HepG2 (cell line): ENCODE measurements at regions not wholly inside any gene's neighbourhood (a gene's known extent, or its start where the extent isn't known, plus 50 kb on each side); places are given as distances from the start of the nearest gene placed in this dataset.

Source experiments
- ATAC-seq: fragments of 200-7000 bp; cut with Tn5 transposase; 3 replicates; pipeline ENCODE4 v1.9.1; 2020; ENCODE audit warnings: mild to moderate bottlenecking, moderate library complexity
- BruUV-seq: library from RNA; stranded (reverse); fragments of 400-500 nt; replicated peaks from 2 replicates; lab custom pipeline; 2021; lab: Mats Ljungman, UMichigan
- CTCF ChIA-PET: fragments of 300-600 bp; formaldehyde crosslinking; extraction: SDS; loops from one replicate; lab custom pipeline; 2021; ENCODE audit warnings: low total read pairs, inconsistent platforms, low intra/inter-chr PET ratio; lab: Yijun Ruan, JAX
- POLR2A ChIA-PET: fragments of 350-600 bp; sonication (Branson Sonifier 250); formaldehyde crosslinking; loops from one replicate; lab custom pipeline; 2020; ENCODE audit warnings: antibody characterized with exemption, inconsistent platforms; lab: Yijun Ruan, JAX
- DNase-seq: peaks from one replicate; pipeline ENCODE4 v3.0.0-alpha.2; 2015; ENCODE audit warnings: low spot score
- FAIRE-seq: peaks from 3 replicates; lab custom pipeline; 2011; peaks lifted over from hg19 to GRCh38; lab: Jason Lieb, UNC
- H2AFZ ChIP-seq: one replicate; pipeline ENCODE4 v1.6.1; 2011; ENCODE audit warnings: low read length, inconsistent platforms
- H3K27ac ChIP-seq: fragments of 300-600 bp; 3 replicates; pipeline ENCODE4 v1.8.0; 2011; ENCODE audit warnings: mixed run types, mild to moderate bottlenecking, mixed read lengths, low read length, inconsistent platforms; ENCODE audit not compliant: insufficient read depth; ENCODE audit errors: extremely low read length
- H3K27me3 ChIP-seq, 2 experiments: fragments of 200-600 bp in 1 of 2; 2 replicates in 1 of 2; 3 replicates in 1 of 2; pipeline versions ENCODE4 v1.6.0 to v1.8.0; 2011; ENCODE audit warnings: low read length in 2 of 2, mild to moderate bottlenecking in 2 of 2, moderate library complexity in 2 of 2, inconsistent platforms in 1 of 2; ENCODE audit not compliant: insufficient read depth in 2 of 2, control insufficient read depth in 1 of 2
- H3K36me3 ChIP-seq, 2 experiments: fragments of 200-600 bp in 1 of 2; replicated peaks in 1 of 2; 2 replicates in 1 of 2; 3 replicates in 1 of 2; pipeline versions ENCODE4 v1.5.1 to v1.8.0; 2011; ENCODE audit warnings: low read length in 2 of 2, inconsistent platforms in 1 of 2; ENCODE audit not compliant: insufficient read depth in 2 of 2, control insufficient read depth in 1 of 2
- H3K4me1 ChIP-seq: 2 replicates; pipeline ENCODE4 v1.5.1; 2012; ENCODE audit warnings: low read length, inconsistent platforms; ENCODE audit not compliant: insufficient read depth
- H3K4me2 ChIP-seq: 2 replicates; pipeline ENCODE4 v1.6.0; 2011; ENCODE audit warnings: low read depth, low read length, inconsistent platforms
- H3K4me3 ChIP-seq, 3 experiments: fragments of 200-600 bp in 1 of 3; sonication (generic), shearing (Covaris generic) in 1 of 3; replicated peaks in 1 of 3; 2 replicates each; pipeline ENCODE4 v1.5.1; 2011 to 2016; ENCODE audit warnings: low read length in 3 of 3, inconsistent platforms in 2 of 3, low read depth in 2 of 3, mild to moderate bottlenecking in 2 of 3, control low read depth in 1 of 3, mixed read lengths in 1 of 3; ENCODE audit not compliant: insufficient read depth in 1 of 3
- H3K79me2 ChIP-seq: one replicate; pipeline ENCODE4 v1.6.1; 2011; ENCODE audit warnings: low read length, inconsistent platforms; ENCODE audit not compliant: insufficient read depth
- H3K9ac ChIP-seq: 2 replicates; pipeline ENCODE4 v1.6.0; 2011; ENCODE audit warnings: mild to moderate bottlenecking, low read depth, low read length, inconsistent platforms; ENCODE audit not compliant: insufficient read depth
- H3K9me3 ChIP-seq: 2 replicates; pipeline ENCODE4 v1.5.1; 2012; ENCODE audit warnings: mild to moderate bottlenecking, low read length
- H4K20me1 ChIP-seq: 2 replicates; pipeline ENCODE4 v1.6.0; 2011; ENCODE audit warnings: inconsistent platforms, mild to moderate bottlenecking, low read length, moderate library complexity; ENCODE audit not compliant: insufficient read depth
- CBX5 ChIP-seq: sonication (generic); formaldehyde crosslinking; IDR thresholded peaks from 2 replicates; pipeline ENCODE4 v1.4.0; 2020; ENCODE audit warnings: missing genetic modification reagents, borderline replicate concordance
- DPF2 ChIP-seq: sonication (generic); formaldehyde crosslinking; IDR thresholded peaks from 2 replicates; pipeline ENCODE4 v1.4.0; 2020; ENCODE audit warnings: mild to moderate bottlenecking, low read depth, missing genetic modification reagents, borderline replicate concordance
- EHMT2 ChIP-seq: fragments of 200-600 bp; sonication (generic); IDR thresholded peaks from 2 replicates; pipeline ENCODE4 v1.7.0; 2017; ENCODE audit warnings: antibody characterized with exemption, low read depth, low read length, borderline replicate concordance
- HHEX ChIP-seq: IDR thresholded peaks from 2 replicates; pipeline ENCODE4 v1.6.1; 2016; ENCODE audit warnings: control low read depth
- KDM2A ChIP-seq: sonication (generic); formaldehyde crosslinking; IDR thresholded peaks from 2 replicates; pipeline ENCODE4 v1.4.0; 2020; ENCODE audit warnings: low read depth, missing genetic modification reagents, borderline replicate concordance
- MAFF ChIP-seq: IDR thresholded peaks from 2 replicates; pipeline ENCODE4 v1.6.1; 2011; ENCODE audit warnings: low read depth, low read length, improper control_type of control experiment
- MAFK ChIP-seq, 2 experiments: IDR thresholded peaks in 1 of 2; conservative IDR thresholded peaks in 1 of 2; 2 replicates each; pipeline ENCODE4 v1.6.1; 2011; ENCODE audit warnings: improper control_type of control experiment in 2 of 2, low read length in 2 of 2
- PHF21A ChIP-seq: sonication (generic); formaldehyde crosslinking; IDR thresholded peaks from 2 replicates; pipeline ENCODE4 v1.5.0; 2020; ENCODE audit warnings: mild to moderate bottlenecking, missing genetic modification reagents
- TARDBP ChIP-seq: sonication (generic); formaldehyde crosslinking; IDR thresholded peaks from 2 replicates; pipeline ENCODE4 v1.8.0; 2022; ENCODE audit warnings: mild to moderate bottlenecking, missing genetic modification reagents
- ZMYM4 ChIP-seq: sonication (generic); formaldehyde crosslinking; IDR thresholded peaks from 2 replicates; pipeline ENCODE4 v1.8.1; 2023; ENCODE audit warnings: mild to moderate bottlenecking, missing genetic modification reagents
- ZNF780A ChIP-seq: sonication (generic); formaldehyde crosslinking; IDR thresholded peaks from 2 replicates; pipeline ENCODE4 v1.8.0; 2022; ENCODE audit warnings: mild to moderate bottlenecking, missing genetic modification reagents, moderate library complexity
- WGBS: methylation state at CpG from one replicate; pipeline ENCODE4 v1.1.6; 2017; ENCODE audit warnings: low lambda C conversion rate; 5-methylcytosine and 5-hydroxymethylcytosine counted together
- in situ Hi-C: cut with HindIII; loops from 2 replicates; pipeline ENCODE4 v1.10.0; 2017; ENCODE audit warnings: low pct_unique_long_range_greater_than_20kb; ENCODE audit not compliant: extremely low pct_ligation_motif_present
- intact Hi-C: fragments of 100-400 bp; cut with micrococcal nuclease; formaldehyde crosslinking; loops from one replicate; pipeline ENCODE4 v1.10.0; 2022; ENCODE audit not compliant: unreplicated experiment
- TF ChIP-seq, protein P1 (sequence below): sonication (generic); formaldehyde crosslinking; conservative IDR thresholded peaks from 2 replicates; pipeline ENCODE4 v1.4.0; 2020; ENCODE audit warnings: missing genetic modification reagents
- TF ChIP-seq, protein P2 (sequence below): sonication (generic); formaldehyde crosslinking; IDR thresholded peaks from 2 replicates; pipeline ENCODE4 v1.9.0; 2021; ENCODE audit warnings: missing genetic modification reagents, borderline replicate concordance
- TF ChIP-seq, protein P3 (sequence below): sonication (generic); formaldehyde crosslinking; IDR thresholded peaks from 2 replicates; pipeline ENCODE4 v1.5.0; 2020; ENCODE audit warnings: missing genetic modification reagents
- TF ChIP-seq, protein P4 (sequence below): sonication (generic); formaldehyde crosslinking; IDR thresholded peaks from 2 replicates; pipeline ENCODE4 v1.4.0; 2020; ENCODE audit warnings: missing genetic modification reagents

DNA sequence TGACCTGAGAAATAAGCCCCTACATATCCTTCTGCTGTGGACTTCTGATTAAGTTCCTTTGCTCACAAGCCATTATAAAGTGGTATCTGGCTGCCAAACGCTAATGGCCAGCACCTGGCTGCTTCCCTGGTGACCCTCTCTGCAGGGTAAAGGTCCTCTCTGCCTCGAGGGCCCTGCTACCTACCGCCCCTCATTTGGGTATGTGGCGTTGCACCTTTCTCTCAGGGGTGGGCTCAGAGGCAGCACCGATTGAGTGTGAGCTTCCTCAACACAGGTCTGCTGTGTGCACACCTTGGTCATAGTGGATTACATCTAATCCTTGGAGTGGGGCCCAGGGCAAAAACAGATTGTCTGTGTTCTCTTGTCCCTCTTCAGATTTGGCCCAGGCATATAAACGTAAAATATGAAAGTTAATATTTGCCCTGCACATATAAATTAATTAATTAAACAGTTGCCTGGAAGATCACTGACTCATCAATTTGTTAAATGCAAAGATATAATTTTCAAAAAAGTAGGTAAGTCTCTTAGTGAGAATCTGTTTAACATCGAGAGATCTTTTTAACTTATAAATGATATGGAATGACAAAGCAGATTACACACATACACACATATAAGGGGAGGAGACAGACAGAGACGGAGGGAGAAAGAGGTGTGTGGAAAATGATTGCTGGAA, 174.5 kb upstream of the SMIM31 start:
- Histone ChIP-seq H3K27ac (no peak overlapping the region), H3K4me3 (no peak overlapping the region), H2AFZ (no peak overlapping the region), H4K20me1 (no peaks in the 10 kb centered on the region), H3K9me3 (no peaks in the 10 kb centered on the region), H3K4me1 (no peaks in the 10 kb centered on the region), H3K79me2 (no peaks in the 10 kb centered on the region), H3K27me3 (no peaks in the 10 kb centered on the region), H3K36me3 (no peaks in the 10 kb centered on the region), H3K9ac (no peak overlapping the region), H3K4me2 (no peak overlapping the region)
- in situ Hi-C loops (no loop called here), intact Hi-C loops (no loop called here)
- no peak for TF ChIP-seq ZMYM4 (CRISPR knock-in tag)
- TF ChIP-seq, protein P1, sequence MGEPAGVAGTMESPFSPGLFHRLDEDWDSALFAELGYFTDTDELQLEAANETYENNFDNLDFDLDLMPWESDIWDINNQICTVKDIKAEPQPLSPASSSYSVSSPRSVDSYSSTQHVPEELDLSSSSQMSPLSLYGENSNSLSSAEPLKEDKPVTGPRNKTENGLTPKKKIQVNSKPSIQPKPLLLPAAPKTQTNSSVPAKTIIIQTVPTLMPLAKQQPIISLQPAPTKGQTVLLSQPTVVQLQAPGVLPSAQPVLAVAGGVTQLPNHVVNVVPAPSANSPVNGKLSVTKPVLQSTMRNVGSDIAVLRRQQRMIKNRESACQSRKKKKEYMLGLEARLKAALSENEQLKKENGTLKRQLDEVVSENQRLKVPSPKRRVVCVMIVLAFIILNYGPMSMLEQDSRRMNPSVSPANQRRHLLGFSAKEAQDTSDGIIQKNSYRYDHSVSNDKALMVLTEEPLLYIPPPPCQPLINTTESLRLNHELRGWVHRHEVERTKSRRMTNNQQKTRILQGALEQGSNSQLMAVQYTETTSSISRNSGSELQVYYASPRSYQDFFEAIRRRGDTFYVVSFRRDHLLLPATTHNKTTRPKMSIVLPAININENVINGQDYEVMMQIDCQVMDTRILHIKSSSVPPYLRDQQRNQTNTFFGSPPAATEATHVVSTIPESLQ (CRISPR knock-in tag), result no peak
- TF ChIP-seq DPF2 (CRISPR knock-in tag), result no peak
- TF ChIP-seq TARDBP (CRISPR knock-in tag), result no peak
- no peak for TF ChIP-seq PHF21A (CRISPR knock-in tag)
- no peak for TF ChIP-seq CBX5 (CRISPR knock-in tag)
- no peak for TF ChIP-seq HHEX (CRISPR knock-in tag)
- no peak for TF ChIP-seq KDM2A (CRISPR knock-in tag)
- TF ChIP-seq, protein P2, sequence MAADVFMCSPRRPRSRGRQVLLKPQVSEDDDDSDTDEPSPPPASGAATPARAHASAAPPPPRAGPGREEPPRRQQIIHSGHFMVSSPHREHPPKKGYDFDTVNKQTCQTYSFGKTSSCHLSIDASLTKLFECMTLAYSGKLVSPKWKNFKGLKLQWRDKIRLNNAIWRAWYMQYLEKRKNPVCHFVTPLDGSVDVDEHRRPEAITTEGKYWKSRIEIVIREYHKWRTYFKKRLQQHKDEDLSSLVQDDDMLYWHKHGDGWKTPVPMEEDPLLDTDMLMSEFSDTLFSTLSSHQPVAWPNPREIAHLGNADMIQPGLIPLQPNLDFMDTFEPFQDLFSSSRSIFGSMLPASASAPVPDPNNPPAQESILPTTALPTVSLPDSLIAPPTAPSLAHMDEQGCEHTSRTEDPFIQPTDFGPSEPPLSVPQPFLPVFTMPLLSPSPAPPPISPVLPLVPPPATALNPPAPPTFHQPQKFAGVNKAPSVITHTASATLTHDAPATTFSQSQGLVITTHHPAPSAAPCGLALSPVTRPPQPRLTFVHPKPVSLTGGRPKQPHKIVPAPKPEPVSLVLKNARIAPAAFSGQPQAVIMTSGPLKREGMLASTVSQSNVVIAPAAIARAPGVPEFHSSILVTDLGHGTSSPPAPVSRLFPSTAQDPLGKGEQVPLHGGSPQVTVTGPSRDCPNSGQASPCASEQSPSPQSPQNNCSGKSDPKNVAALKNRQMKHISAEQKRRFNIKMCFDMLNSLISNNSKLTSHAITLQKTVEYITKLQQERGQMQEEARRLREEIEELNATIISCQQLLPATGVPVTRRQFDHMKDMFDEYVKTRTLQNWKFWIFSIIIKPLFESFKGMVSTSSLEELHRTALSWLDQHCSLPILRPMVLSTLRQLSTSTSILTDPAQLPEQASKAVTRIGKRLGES, result no peak
- TF ChIP-seq MAFF, result peak; percentile 66
- no peak for TF ChIP-seq EHMT2
- TF ChIP-seq ZNF780A (CRISPR knock-in tag), result no peak
- TF ChIP-seq, protein P3, sequence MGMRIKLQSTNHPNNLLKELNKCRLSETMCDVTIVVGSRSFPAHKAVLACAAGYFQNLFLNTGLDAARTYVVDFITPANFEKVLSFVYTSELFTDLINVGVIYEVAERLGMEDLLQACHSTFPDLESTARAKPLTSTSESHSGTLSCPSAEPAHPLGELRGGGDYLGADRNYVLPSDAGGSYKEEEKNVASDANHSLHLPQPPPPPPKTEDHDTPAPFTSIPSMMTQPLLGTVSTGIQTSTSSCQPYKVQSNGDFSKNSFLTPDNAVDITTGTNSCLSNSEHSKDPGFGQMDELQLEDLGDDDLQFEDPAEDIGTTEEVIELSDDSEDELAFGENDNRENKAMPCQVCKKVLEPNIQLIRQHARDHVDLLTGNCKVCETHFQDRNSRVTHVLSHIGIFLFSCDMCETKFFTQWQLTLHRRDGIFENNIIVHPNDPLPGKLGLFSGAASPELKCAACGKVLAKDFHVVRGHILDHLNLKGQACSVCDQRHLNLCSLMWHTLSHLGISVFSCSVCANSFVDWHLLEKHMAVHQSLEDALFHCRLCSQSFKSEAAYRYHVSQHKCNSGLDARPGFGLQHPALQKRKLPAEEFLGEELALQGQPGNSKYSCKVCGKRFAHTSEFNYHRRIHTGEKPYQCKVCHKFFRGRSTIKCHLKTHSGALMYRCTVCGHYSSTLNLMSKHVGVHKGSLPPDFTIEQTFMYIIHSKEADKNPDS (CRISPR knock-in tag), result no peak
- TF ChIP-seq, protein P4, sequence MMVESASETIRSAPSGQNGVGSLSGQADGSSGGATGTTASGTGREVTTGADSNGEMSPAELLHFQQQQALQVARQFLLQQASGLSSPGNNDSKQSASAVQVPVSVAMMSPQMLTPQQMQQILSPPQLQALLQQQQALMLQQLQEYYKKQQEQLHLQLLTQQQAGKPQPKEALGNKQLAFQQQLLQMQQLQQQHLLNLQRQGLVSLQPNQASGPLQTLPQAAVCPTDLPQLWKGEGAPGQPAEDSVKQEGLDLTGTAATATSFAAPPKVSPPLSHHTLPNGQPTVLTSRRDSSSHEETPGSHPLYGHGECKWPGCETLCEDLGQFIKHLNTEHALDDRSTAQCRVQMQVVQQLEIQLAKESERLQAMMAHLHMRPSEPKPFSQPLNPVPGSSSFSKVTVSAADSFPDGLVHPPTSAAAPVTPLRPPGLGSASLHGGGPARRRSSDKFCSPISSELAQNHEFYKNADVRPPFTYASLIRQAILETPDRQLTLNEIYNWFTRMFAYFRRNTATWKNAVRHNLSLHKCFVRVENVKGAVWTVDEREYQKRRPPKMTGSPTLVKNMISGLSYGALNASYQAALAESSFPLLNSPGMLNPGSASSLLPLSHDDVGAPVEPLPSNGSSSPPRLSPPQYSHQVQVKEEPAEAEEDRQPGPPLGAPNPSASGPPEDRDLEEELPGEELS (CRISPR knock-in tag), result no peak
- TF ChIP-seq MAFK (conservative IDR thresholded peaks at IDR 0.05 in 1 of 2, IDR thresholded peaks at IDR 0.05 in 1 of 2; ENCODE audit: low read length in 2 of 2), result peak in 1 of 2 experiments; percentile 79; a peak in 3 of 4 replicates
- BruUV-seq, result no TSS peak
- WGBS, result 5% methylated on average over 6 of the region's 8 CpGs
- POLR2A ChIA-PET, result no interaction called here
- FAIRE-seq (no peak), DNase-seq (no peak), ATAC-seq (no peak)
- CTCF ChIA-PET, result no interaction called here
